Colon (tissue), 2 donors: ENCODE measurements at regions not wholly inside any gene's neighbourhood (a gene's known extent, or its start where the extent isn't known, plus 50 kb on each side); places are given as distances from the start of the nearest gene placed in this dataset.
"Not testable (repeated sequence)": the region's sequence is repeated elsewhere in the genome, so short reads cannot be mapped to it uniquely, and the experiment has no call there.

Source experiments
- FAIRE-seq: peaks from 2 replicates; lab custom pipeline; 2012; peaks lifted over from hg19 to GRCh38; lab: Jason Lieb, UNC
- donor health status: control.
- donor health status: control.

DNA sequence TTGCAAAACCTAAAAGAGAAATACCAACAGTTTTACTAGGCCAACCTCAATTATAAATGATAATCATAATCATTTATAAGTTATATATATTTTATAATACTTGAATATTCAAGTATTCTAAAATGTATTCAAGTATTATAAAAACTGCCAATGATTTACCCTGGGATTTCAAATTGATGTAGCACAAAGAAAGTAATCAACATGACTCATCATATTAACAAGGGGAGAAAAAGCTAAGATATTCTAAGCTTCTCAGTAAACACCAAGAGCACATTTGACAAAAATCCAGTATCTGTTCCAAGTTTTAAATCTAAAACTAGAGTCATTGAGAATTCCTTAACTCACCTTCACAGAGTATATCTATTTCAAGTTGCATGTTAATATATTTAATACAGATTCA lies 56.1 kb downstream of the CAPZA3 start:
- no peak for FAIRE-seq

DNA sequence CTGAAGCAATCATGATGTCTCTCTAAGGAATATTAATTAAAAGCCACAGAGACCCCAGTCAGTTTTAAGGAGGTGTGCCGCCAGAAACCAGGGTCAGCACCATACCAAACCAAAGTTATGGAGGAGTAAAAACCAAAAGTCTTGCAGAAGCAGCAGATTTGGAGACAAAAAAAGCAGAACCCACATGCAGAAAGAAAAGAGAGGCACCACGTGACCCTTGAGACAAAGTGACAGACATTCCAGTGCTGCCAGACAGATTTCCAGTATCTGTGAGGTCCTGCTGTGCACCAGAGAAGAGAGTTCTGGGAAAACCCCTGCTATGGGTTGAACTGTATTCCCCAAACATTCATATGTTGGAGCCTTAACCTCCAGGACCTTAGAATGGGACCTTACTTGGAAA lies 59.7 kb downstream of the CAPZA3 start:
- no peak for FAIRE-seq

DNA sequence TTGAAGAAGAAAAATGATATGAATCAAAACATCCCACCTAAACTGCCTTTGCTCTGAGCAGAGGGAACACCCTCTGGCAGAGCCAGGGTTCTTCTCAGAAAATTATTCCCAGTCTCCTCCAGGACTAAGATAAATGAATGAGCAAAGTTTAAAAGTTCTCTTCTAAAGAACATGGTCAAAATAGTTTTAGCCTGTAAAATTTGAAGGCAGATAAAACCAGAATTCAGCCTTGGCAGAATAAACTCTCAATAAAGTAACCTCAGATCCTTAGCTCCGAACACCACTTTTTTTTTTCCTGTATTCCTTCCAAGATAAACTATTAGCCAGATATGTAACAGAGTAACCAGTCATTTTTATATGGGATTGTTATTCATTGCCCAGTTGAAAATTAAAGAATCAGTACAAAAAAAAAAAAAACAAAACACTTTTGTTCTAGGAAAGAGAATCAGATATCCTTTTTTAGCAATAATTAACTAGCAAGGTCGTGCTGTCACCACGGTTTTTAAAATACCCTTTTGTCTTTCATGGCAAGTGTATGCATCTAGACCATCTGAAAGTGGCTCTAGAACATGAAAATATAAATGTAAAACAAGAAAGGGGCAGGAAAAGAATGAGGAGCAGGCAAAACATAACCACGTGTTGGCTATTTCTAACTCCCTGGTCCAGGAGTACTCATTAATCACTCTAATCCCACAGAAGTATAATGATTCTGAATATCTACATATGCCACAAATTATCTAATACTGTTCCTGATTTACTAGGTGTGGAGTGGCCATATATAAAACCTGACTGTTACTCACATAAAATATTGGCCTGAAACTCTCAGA lies 60.8 kb downstream of the CAPZA3 start:
- FAIRE-seq: no peak

DNA sequence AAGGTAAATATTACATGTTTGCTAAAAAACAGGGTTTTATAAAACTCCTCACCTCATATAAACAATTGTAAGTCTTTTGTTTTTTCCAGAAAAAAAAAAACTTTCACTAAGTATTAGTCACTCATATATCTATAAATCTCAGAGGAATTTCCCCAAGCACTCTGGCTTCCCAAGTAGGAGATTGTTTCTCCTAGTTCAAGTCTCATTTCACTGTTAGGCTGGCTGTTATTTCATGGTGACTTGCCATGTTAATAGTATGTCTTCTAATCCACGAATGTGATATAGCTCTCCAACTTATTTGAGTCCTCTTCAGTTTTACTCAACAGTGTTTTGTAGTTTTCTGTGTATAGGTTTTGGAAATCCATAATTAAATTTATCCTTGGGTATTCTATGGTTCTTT lies 61.6 kb downstream of the CAPZA3 start:
- FAIRE-seq: no peak

DNA sequence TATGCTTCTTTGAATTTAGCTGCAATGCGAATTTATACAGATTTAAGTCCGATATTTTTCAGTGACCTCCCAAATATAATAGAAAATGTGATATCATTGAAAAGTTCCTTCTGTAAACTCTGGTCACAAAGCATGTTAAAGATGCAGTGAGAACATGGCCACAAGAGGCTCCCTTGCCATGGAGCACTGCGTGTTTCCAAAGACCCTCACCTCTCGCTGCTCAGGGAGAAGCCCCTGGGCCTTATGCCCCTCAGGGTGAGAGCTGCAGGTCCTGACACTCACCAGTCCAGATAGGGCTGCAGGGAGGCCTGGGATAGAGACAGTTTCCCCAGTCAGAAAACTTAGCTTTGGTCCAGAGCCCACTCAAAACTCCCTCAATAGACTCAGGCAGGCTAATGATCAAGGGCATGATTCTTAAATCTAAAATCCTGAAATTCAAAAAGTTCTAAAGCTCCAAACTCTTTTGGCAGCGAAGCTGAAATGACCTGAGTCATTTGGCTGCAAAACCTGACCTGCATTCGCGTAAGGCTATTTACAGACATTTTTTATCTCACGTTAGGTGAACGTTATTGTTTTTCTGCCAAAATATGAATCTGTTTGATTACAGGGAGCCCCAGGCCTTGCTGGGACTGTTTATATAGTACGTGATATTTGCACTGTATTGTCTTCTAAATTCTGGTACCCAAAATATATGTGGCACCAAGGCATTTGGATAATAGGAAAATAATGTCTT lies 67.8 kb downstream of the CAPZA3 start:
- no peak for FAIRE-seq

DNA sequence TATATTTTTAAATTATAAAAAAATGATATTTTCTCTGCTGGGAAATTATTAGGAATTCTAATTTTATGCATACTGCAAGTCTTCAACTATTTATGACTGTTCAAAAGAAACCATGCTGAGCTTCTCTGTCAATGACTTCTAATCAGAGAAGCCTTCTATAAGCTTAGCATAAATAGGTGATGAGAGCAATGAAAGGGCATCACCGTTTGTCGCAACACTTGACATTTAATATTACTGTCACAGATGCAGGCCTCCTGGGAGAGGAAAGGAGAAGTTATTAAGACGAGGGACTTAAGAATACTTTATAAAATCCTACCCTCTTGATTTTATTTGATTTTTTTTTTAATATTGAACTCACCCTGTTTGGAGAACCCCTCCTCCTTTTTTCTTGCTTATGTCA lies 69.8 kb downstream of the CAPZA3 start:
- FAIRE-seq: no peak

DNA sequence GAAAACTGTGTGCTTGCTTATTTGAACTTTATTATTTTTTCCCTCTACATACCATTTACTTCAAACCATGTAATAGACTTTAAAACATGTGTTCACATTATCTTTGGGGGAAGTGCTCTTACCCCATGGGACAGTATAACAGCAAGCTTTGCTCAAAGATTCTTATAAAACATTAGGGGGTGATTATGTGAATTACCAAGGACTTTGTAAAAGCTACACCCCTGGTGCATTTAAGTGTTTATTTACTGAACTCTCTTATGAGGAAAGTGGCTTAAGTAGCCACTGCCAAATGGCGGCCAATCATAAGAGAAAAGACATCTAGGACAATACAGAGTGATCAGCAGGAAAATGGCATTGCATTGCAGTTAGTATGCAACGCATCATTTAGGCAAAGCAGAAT lies 70.3 kb downstream of the CAPZA3 start:
- FAIRE-seq: no peak

DNA sequence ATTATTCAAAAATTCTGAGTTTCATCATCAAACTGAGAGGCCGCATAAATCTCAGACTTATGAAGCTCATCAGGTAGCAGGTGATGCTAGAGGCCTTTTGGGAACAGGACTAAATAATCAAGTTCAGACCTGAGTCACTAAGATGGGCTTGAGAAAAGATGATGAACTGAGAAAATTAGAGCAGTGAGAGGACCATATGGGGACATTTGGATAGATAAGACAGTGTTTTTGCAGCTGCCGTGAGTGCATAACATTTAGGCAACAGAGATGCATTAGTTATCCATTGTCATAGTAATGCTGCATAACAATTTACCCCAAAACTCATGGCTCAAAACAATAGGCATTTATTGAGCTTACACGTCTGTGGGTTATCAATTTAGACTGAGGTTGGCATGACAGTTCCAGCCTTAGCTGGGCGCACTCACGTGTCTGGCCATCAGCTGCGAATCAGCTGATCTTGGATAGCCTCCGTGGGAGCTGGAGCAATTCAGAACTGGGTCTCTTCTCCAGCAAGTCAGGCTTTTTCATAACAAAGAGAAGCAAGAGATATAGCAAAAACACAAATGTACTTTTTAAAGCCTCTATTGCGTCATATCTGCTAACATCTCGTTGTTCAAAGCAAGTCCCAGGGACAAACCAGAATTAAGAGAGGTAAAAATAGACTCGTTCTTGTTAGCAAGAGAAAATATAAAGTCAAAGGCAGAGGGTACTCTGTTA lies 72.8 kb downstream of the CAPZA3 start:
- FAIRE-seq: no peak

DNA sequence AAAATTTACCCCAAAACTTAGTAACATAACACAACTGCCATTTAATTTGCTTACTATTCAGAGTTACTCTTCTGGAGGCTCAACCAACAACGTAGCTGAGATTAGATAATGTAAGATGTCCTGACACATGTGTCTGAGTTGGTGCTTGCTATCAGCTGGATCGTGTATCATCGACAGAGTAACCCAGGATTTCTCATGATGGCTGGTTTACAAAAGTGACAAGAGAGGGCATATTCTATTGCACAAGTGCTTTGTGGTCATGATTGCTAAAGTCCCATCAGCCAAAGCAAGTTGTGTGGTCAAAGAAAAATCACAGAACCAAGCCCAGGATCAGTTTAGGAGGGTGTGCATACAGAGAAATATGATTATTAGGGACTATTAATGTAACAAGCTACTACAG lies 73.4 kb downstream of the CAPZA3 start:
- no peak for FAIRE-seq

DNA sequence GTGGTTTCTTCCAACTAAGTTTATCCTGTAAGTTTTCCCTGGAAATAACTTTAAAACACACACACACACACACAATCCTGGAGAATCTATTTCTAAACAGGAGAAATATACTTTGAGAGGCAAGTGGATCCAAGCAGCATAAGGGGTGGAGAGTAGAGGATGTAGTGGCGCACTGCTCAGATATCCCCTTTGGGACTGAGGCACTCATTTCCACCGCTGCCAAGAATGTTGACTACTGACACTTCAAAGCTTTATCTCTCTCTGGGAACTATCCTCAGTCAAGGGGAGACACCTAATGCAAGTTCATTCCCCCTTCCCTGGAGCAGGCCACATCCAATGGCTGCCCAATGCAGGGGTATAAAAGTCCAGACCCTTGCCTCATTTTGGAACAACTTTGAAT lies 75.8 kb downstream of the CAPZA3 start:
- FAIRE-seq: no peak

DNA sequence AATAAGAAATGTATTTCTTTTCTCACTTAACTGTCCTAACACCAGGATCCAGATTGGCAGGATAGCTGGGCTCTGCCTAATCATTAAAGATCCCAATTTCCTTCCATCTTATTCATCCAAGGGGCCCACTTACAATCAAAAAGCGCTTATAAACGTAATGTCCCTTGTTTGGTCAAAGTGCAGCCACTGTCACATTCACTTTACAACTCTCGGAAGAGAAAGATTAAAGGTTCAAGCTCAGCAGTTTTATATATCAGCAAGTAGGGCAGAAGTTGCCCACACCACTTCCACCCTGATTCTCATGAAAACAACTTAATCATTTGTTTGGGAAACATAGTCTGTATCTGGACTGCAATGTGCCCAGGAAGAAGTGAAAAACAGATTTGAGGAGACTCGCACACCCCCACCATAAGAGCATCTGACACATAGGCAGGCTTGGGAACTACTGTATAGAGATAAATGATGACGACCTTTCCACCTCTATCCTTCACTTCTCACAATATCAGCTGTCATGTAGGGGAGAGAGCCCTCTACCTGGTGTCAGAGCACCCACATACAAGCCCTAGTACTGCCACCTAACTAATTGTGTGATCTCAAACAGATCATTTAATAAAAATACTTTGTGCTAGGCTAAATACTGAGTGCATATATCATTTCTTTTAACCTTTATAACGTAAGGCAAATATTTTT lies 80.8 kb downstream of the CAPZA3 start:
- no peak for FAIRE-seq

DNA sequence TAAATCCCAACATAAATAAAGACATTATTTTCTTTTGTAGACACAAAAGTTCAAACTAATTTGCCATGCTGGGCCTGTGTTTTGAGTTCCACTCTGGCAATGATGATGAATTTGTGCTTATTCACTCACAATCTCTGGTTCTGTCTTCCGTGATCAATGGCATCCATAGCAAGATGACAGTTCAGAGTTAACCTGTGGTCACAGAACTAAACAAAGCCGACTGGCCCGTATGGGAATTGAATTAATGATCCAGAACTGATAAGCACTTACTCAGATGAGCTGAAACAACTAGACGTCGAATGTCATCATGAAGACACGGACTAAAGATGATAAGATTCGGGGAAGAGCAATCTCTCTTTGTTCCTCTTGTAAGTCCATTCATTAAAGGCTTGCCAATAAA lies 81.6 kb downstream of the CAPZA3 start:
- FAIRE-seq: no peak

DNA sequence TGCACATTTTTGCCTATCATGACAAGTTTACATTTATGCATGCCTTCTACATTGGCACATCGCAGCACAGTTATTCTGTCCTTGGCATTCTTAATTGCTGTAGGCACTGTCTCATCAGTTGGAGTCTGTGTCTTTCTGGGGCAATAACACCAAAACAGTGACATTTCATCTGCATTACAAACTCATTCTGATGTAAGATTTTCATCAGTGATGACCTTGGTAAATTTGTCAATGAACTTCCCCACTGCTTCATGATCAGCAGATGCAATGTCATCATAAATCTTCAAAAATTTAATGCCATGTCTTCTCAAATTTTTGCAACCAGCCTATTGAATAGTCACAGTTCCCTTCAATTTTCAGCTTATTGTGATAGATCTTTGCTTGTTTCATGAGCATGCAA lies 85.5 kb downstream of the CAPZA3 start:
- no peak for FAIRE-seq

DNA sequence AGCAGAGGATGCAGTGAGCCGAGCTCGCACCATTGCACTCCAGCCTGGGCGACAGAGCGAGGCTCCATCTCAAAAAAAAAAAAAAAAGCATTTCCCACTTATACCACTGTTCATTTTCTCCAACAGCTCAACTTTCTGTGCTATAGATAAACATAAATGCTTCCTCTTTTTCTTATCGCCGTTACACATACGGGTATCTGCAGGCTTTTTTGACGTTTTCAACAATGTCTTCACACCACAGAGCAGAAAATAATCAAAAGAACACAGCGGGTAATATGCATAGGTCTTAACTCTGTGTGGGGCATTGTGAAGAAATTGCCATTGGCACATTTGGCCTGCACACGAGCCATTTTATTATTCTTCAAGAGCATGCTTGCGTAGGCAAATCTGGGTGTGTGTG lies 86.4 kb downstream of the CAPZA3 start:
- no peak for FAIRE-seq

DNA sequence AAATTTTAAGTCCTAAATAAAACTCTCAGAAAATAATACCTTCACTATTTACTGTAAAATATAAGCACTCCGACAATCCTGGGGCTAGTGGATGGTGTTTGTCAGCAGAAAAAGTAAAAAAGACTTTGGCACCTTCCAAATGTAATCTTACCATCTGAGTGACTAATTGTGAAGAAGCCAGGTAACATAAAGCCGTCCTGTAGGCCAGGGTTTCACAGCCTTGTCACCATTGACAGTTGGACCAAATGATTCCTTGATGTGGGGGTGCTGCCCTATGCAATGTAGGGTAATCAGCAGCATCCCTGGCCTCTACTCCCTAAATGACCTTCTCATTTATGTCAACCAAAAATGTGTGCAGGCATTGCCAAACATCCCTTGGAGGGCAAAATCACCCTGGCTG lies 87.2 kb downstream of the CAPZA3 start:
- no peak for FAIRE-seq

DNA sequence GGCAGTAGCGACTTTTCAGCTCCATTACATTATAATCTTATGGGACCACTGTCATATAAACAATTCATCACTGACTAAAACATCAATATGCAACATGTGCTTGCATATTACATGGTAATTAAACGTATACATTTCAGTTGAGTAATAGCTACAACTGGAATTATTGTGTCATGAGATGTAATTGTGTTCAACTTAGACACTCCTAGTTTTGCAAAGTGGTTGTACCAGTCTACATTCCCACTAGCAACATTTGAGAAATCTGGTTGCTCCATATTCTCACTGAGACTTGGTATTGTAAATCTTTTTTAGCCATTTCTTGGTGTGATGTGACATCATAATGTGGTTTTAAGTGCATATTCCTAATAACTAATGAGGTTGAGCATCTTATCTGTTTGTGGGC lies 90.0 kb downstream of the CAPZA3 start:
- FAIRE-seq: no peak

DNA sequence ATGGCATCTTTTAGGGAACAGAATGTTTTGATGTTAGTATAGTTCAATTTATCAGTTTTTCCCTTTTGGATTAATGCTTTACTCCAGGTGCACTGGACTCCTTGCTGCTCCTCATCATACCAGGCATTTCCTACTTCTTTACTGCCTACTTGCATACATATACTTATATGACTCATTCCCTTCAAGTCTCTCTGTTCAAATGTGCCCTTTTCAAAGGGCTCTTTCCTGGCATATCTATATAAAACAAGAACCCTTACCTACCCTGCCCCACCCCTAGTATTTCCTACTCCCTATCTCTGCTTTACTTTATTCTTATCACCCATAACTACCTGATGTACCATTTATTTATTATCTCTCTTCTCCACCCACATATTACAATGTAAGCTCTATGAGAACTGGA lies 90.6 kb downstream of the CAPZA3 start:
- no peak for FAIRE-seq

DNA sequence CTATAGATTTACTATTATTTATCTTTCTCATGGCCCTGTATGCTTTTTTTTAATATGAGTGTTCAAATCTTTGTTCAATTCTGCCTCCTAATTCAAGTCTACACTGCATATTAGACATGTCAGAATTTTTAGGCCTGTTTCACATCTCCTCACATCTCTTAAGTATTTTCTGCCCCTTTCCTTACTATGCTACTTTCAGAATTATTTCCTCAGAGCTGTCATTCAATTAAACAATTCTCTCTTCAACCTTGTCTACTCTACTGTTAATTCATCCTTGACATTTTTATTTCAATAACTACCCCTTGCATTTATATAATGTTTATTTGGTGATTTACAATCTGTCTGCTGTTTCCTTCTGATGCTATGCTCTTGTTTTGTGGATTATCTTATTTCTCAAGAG lies 91.1 kb downstream of the CAPZA3 start:
- no peak for FAIRE-seq

DNA sequence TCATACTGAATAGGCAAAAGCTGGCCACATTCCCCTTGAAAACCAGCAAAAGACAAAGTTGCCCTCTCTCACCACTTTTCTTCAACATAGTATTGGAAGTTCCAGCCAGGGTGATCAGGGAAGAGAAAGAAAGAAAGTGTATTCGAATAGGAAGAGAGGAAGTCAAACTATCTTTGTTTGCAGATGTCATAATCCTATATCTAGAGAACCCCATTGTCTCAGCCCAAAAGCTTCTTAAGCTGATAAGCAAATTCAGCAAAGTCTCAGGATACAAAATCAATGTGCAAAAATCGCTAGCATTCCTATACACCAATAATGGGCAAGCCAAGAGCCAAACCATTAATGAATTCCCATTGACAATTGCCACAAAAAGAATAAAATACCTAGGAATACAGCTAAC lies 95.0 kb downstream of the CAPZA3 start:
- not testable (repeated sequence) for FAIRE-seq

DNA sequence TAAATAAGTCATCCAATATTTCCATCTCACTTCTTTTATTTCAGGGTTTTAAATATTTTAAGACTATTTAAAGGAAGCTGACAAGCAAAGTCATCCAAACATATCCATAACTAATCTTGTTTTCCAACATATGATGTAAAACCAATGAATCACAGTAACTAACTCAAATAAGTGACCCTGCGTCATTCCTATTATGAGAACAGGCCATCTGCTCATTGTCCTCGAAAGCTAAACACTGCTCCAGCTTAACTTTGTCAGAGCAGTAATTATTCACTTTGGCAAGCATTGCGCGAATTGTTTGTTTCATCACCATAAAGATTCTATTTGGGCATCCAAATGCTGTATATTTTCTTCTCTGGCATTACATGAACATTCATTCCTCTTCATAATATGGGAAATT lies 99.1 kb downstream of the CAPZA3 start:
- FAIRE-seq: no peak

DNA sequence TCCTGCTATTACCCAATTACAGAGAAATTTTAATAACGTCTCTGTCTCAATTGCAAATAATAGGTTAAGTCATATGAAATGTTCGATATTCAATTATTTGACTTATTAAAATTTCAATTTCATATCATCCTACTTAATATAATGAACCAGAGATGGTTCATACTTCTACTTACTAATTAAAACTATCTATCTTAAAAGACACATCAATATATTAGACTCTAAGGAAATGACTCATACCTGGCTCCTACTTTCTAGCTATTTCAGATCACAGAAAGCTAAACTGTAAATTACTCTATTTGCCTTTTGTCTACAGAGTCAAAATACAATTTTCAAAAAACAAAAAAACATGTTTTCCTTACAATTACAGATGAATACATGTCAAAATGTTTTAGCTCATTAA lies 99.6 kb downstream of the CAPZA3 start:
- no peak for FAIRE-seq

DNA sequence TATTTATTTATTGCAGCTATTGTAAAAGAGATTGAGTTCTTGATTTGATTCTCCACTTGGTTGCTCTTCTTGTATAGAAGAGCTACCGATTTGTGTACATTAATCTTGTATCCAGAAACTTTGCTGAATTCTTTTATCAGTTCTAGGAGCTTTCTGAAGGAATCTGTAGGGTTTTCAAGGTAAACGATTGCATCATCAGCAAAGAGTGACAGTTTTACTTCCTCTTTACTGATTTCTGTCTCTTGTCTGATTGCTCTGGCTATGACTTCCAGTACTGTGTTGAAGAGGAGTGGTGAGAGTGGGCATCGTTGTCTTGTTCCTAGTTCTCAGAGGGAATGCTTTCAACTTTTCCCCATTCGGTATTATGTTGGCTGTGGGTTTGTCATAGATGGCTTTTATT lies 103.1 kb downstream of the CAPZA3 start:
- not testable (repeated sequence) for FAIRE-seq

DNA sequence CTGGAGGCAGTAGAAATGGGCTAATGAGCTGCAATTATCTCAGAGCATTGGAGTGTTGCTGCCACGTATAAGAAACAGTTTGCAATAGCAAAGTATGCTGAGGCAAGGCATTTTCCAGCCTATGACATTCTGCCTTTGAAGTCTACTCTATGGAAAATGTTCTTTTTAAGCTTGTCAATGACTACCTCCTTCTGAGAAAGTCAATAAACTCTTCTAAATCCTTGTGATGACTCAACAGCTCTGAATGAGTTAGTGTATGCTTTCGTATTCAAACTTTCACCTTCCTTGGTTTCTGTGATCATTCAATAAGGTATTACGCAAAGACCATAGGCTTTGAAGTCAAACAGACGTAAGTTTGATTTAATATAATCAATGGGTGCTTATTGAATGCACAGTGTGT lies 111.2 kb downstream of the CAPZA3 start:
- no peak for FAIRE-seq
